K562 (cell line): ENCODE measurements at regions not wholly inside any gene's neighbourhood (a gene's known extent, or its start where the extent isn't known, plus 50 kb on each side); places are given as distances from the start of the nearest gene placed in this dataset.
A peak's percentile ranks its signal among the peaks of the same experiment; 100 is the strongest.

Experiments
- ATF1 ChIP-seq, 2 experiments: fragments of 450-650 bp in 1 of 2; IDR thresholded peaks; 2 replicates each; pipeline ENCODE4 v1.6.1; 2016; ENCODE audit warnings: missing compliant biosample characterization in 1 of 2, missing genetic modification characterization in 1 of 2
- ATF7 ChIP-seq: fragments of 450-650 bp; IDR thresholded peaks from 2 replicates; pipeline ENCODE4 v1.7.1; 2014; ENCODE audit warnings: mild to moderate bottlenecking, moderate library complexity
- BDP1 ChIP-seq: IDR thresholded peaks from 3 replicates; pipeline ENCODE4 v1.6.1; 2011; ENCODE audit not compliant: insufficient read length, insufficient read depth
- BRD9 ChIP-seq: fragments of 450-650 bp; IDR thresholded peaks from 2 replicates; pipeline ENCODE4 v1.6.1; 2018; ENCODE audit warnings: low read depth; ENCODE audit not compliant: partially characterized antibody
- CAMTA2 ChIP-seq: fragments of 250-450 bp; sonication (Bioruptor Pico); conservative IDR thresholded peaks from 2 replicates; pipeline ENCODE4 v1.5.1; 2022
- CBFA2T3 ChIP-seq: fragments of 450-650 bp; IDR thresholded peaks from 2 replicates; pipeline ENCODE4 v1.6.1; 2017
- CTBP1 ChIP-seq: fragments of 450-650 bp; IDR thresholded peaks from 2 replicates; pipeline ENCODE4 v1.6.1; 2016; ENCODE audit warnings: borderline replicate concordance
- CTCF ChIP-seq, 3 experiments: IDR thresholded peaks in 2 of 3; conservative IDR thresholded peaks in 1 of 3; 2 replicates each; pipeline ENCODE4 v1.5.1; 2011 to 2012; ENCODE audit warnings: low read length in 3 of 3, mild to moderate bottlenecking in 3 of 3, control low read depth in 2 of 3, improper control_type of control experiment in 1 of 3, inconsistent platforms in 1 of 3, low read depth in 1 of 3, mixed read lengths in 1 of 3, moderate library complexity in 1 of 3; ENCODE audit not compliant: insufficient read depth in 2 of 3
- HDAC1 ChIP-seq, 2 experiments: fragments of 450-650 bp; IDR thresholded peaks; 2 replicates each; pipeline ENCODE4 v1.6.1; 2016 to 2017; ENCODE audit warnings: inconsistent platforms in 1 of 2, mild to moderate bottlenecking in 1 of 2, moderate library complexity in 1 of 2
- HLTF ChIP-seq: fragments of 450-650 bp; IDR thresholded peaks from 2 replicates; pipeline ENCODE4 v1.6.1; 2016
- HMGXB4 ChIP-seq: sonication (generic); formaldehyde crosslinking; IDR thresholded peaks from 2 replicates; pipeline ENCODE4 v1.8.1; 2023; ENCODE audit warnings: mild to moderate bottlenecking, missing genetic modification reagents
- LEF1 ChIP-seq: fragments of 450-650 bp; IDR thresholded peaks from 2 replicates; pipeline ENCODE4 v1.6.1; 2016; ENCODE audit warnings: mild to moderate bottlenecking
- MED1 ChIP-seq: sonication (generic); formaldehyde crosslinking; IDR thresholded peaks from 2 replicates; pipeline ENCODE4 v1.8.1; 2023; ENCODE audit warnings: missing genetic modification reagents, borderline replicate concordance
- MNT ChIP-seq, 2 experiments: fragments of 450-650 bp; conservative IDR thresholded peaks; 2 replicates each; pipeline ENCODE4 v1.6.1; 2017; ENCODE audit warnings: mild to moderate bottlenecking in 2 of 2, moderate library complexity in 2 of 2
- PYGO2 ChIP-seq: fragments of 450-650 bp; IDR thresholded peaks from 2 replicates; pipeline ENCODE4 v1.6.1; 2016; ENCODE audit warnings: mild to moderate bottlenecking, missing genetic modification characterization, moderate library complexity, missing compliant biosample characterization
- SMAD3 ChIP-seq: fragments of 450-650 bp; formaldehyde crosslinking; conservative IDR thresholded peaks from 2 replicates; pipeline ENCODE4 v1.4.0; 2020; ENCODE audit warnings: mild to moderate bottlenecking
- TCF15 ChIP-seq: fragments of 250-450 bp; sonication (Bioruptor Pico); IDR thresholded peaks from 2 replicates; pipeline ENCODE4 v1.8.0; 2022; ENCODE audit warnings: moderate library complexity, mild to moderate bottlenecking, inconsistent platforms
- TFE3 ChIP-seq: fragments of 450-650 bp; formaldehyde crosslinking; IDR thresholded peaks from 2 replicates; pipeline ENCODE4 v1.4.0; 2020; ENCODE audit warnings: mild to moderate bottlenecking, mixed read lengths
- ZBTB2 ChIP-seq: fragments of 450-650 bp; IDR thresholded peaks from 2 replicates; pipeline ENCODE4 v1.6.1; 2016; ENCODE audit warnings: antibody characterized with exemption

- TF ChIP-seq CTCF (IDR thresholded peaks at IDR 0.05 in 2 of 3, conservative IDR thresholded peaks at IDR 0.05 in 1 of 3; ENCODE audit: insufficient read depth in 2 of 3, low read depth in 1 of 3, low read length in 3 of 3) (0 out of 6 replicates have a peak, but pooled peaks of 1 of the 3 experiments have one; percentile 6), SMAD3 (CRISPR knock-in tag) (peak; percentile 70; the same call in 1 of the 2 replicates), HLTF (peak; percentile 44; the same call in 1 of the 2 replicates), ATF1 (CRISPR knock-in tag; IDR thresholded peaks at IDR 0.05) (no peak), ATF1 (tag; IDR thresholded peaks at IDR 0.05) (peak; percentile 49; the same call in 1 of the 2 replicates), MED1 (CRISPR knock-in tag) (no peak), ZBTB2 (peak; percentile 55; the same call in 1 of the 2 replicates), ATF7 (peak; percentile 58; the same call in 1 of the 2 replicates), LEF1 (peak; percentile 53; the same call in 1 of the 2 replicates), BRD9 (peak; percentile 90), HDAC1 (IDR thresholded peaks at IDR 0.05) (peak in 1 of 2 experiments; percentile 92; a peak in 2 of 4 replicates), CTBP1 (peak; percentile 94), PYGO2 (tag) (no peak), HMGXB4 (CRISPR knock-in tag) (no peak), TCF15 (CRISPR knock-in tag) (peak; percentile 53; the same call in 1 of the 2 replicates), CAMTA2 (CRISPR knock-in tag) (no peak; the same call in 1 of the 2 replicates), TFE3 (CRISPR knock-in tag) (peak; percentile 85), BDP1 (no peak), MNT (conservative IDR thresholded peaks at IDR 0.05) (peak in 1 of 2 experiments; percentile 83; a peak in 3 of 4 replicates), CBFA2T3 (peak; percentile 94)
Observed at GRCh38 chr6:37109714-37110499, 60.0 kb upstream of the PIM1 start (continued).
